Right lobe of liver (tissue), 6 donors: ENCODE measurements at regions not wholly inside any gene's neighbourhood (a gene's known extent, or its start where the extent isn't known, plus 50 kb on each side); places are given as distances from the start of the nearest gene placed in this dataset.

Experiments
- ATAC-seq, 4 donors: fragments of 200-7000 bp; cut with Tn5 transposase; one replicate each; pipeline ENCODE4 v1.9.1; 2020; ENCODE audit warnings: mild to moderate bottlenecking in 4 of 4, moderate library complexity in 4 of 4
- DNase-seq, 3 donors: peaks; one replicate each; pipeline ENCODE4 v3.0.0-alpha.2; 2020
- H3K27ac ChIP-seq, 3 donors: fragments of 200-600 bp; one replicate each; pipeline ENCODE4 v1.8.0; 2022
- H3K27me3 ChIP-seq, 2 donors: fragments of 200-600 bp; one replicate each; pipeline ENCODE4 v1.8.0; 2022
- H3K36me3 ChIP-seq, 4 donors: fragments of 200-600 bp; sonication (generic) in 1 of 4; one replicate each; pipeline versions ENCODE4 v1.5.1 to v1.8.0; 2017 to 2022; ENCODE audit warnings: control low read depth in 1 of 4
- H3K4me1 ChIP-seq, 4 donors: fragments of 200-600 bp; sonication (generic) in 1 of 4; one replicate each; pipeline versions ENCODE4 v1.5.1 to v1.8.0; 2017 to 2022; ENCODE audit warnings: control low read depth in 1 of 4
- H3K4me3 ChIP-seq, 3 donors: fragments of 200-600 bp; one replicate each; pipeline ENCODE4 v1.8.0; 2022
- H3K9me3 ChIP-seq, 4 donors: fragments of 200-600 bp; sonication (generic) in 1 of 4; one replicate each; pipeline versions ENCODE4 v1.5.1 to v1.8.0; 2017 to 2022; ENCODE audit warnings: control low read depth in 1 of 4
- POLR2A ChIP-seq: fragments of 450-650 bp; IDR thresholded peaks from one replicate; pipeline ENCODE4 v1.6.1; 2017; ENCODE audit warnings: antibody characterized with exemption, mild to moderate bottlenecking
- WGBS: methylation state at CpG from one replicate; pipeline ENCODE4 v1.1.6; 2018; ENCODE audit warnings: low coverage, low lambda C conversion rate; ENCODE audit not compliant: insufficient coverage; ENCODE audit errors: missing lambda C conversion rate; 5-methylcytosine and 5-hydroxymethylcytosine counted together
- intact Hi-C, 2 donors: fragments of 100-400 bp; cut with DNase I; formaldehyde crosslinking; loops; one replicate each; pipeline versions ENCODE4 v1.11.2 to v1.14.1; 2022
- TF ChIP-seq, protein P1 (sequence below), 4 donors: fragments of 200-600 bp in 3 of 4; fragments of 450-650 bp in 1 of 4; IDR thresholded peaks; one replicate each; pipeline versions ENCODE4 v1.5.1 to v1.8.0; 2016 to 2022; ENCODE audit warnings: antibody characterized with exemption in 4 of 4, mild to moderate bottlenecking in 2 of 4
- donor health status: DM: no; HTN: yes; CAD: no.
- donor health status: DM: no; HTN: no; CAD: no.
- donor health status: DM: no; HTN: no; CAD: no.
- donor health status: DM: no; HTN: yes; CAD: no.
- donor health status: DM: no; HTN: yes; CAD: no.

DNA sequence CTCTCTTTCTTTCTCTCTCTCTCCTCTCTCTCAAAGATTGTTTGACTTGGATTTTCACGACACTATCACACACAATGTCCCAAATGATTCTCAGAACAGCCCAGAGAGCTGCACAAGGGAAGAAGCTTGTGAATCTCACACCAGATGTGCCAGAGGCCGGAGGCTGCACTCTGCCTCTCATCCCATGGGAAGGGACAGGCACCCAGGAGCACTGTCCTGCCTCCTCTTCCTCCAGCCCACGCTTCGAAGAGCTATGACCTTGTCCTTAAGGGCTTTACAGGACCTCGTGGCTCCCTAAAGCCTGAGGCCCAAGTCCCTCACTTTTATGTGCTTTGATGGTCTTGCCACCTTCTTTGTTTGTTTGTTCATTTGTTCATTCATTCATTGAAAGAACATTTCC, 267.6 kb downstream of the FAM43A start:
- H3K27ac ChIP-seq = no peak overlapping the region
- no peaks in the 10 kb centered on the region for H3K36me3 ChIP-seq
- H3K9me3 ChIP-seq = no peaks in the 10 kb centered on the region
- TF ChIP-seq POLR2A = no peak
- TF ChIP-seq, protein P1, sequence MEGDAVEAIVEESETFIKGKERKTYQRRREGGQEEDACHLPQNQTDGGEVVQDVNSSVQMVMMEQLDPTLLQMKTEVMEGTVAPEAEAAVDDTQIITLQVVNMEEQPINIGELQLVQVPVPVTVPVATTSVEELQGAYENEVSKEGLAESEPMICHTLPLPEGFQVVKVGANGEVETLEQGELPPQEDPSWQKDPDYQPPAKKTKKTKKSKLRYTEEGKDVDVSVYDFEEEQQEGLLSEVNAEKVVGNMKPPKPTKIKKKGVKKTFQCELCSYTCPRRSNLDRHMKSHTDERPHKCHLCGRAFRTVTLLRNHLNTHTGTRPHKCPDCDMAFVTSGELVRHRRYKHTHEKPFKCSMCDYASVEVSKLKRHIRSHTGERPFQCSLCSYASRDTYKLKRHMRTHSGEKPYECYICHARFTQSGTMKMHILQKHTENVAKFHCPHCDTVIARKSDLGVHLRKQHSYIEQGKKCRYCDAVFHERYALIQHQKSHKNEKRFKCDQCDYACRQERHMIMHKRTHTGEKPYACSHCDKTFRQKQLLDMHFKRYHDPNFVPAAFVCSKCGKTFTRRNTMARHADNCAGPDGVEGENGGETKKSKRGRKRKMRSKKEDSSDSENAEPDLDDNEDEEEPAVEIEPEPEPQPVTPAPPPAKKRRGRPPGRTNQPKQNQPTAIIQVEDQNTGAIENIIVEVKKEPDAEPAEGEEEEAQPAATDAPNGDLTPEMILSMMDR (IDR thresholded peaks at IDR 0.05) = no peak
- no peak for DNase-seq
- H3K27me3 ChIP-seq = no peaks in the 10 kb centered on the region
- ATAC-seq = no peak
- no peaks in the 10 kb centered on the region for H3K4me1 ChIP-seq
- intact Hi-C loops = no loop called here
- no peak overlapping the region for H3K4me3 ChIP-seq
- 72% methylated on average over 3 of the region's 5 CpGs for WGBS

DNA sequence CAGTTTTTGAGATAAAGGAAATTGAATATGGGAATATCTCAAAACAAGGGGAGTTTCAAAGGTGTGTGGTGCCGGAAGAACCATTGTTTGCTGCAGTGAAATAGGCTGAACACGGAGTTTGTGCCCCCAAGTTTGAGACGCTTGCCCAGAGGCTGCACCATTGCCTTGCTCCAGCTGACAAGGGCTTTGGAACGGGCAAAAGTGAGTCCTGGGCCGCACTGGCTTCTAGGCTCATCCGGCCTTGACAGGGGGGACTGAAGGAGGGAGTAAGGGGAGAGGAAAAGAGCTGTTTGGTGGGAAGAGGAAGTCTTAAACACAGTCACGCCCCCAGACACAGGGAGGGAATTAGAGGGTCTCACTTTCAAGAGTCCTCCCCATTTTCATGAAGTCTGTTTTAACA, 269.9 kb downstream of the FAM43A start:
- no peak for TF ChIP-seq POLR2A
- TF ChIP-seq, protein P1 (IDR thresholded peaks at IDR 0.05) = no peak
- DNase-seq = no peak
- Histone ChIP-seq H3K4me3 (no peak overlapping the region), H3K27ac (no peak overlapping the region), H3K9me3 (no peaks in the 10 kb centered on the region), H3K4me1 (no peaks in the 10 kb centered on the region), H3K27me3 (no peaks in the 10 kb centered on the region), H3K36me3 (no peaks in the 10 kb centered on the region)
- intact Hi-C loops = no loop called here
- WGBS = 87% methylated on average over 7 of the region's 7 CpGs
- no peak for ATAC-seq

DNA sequence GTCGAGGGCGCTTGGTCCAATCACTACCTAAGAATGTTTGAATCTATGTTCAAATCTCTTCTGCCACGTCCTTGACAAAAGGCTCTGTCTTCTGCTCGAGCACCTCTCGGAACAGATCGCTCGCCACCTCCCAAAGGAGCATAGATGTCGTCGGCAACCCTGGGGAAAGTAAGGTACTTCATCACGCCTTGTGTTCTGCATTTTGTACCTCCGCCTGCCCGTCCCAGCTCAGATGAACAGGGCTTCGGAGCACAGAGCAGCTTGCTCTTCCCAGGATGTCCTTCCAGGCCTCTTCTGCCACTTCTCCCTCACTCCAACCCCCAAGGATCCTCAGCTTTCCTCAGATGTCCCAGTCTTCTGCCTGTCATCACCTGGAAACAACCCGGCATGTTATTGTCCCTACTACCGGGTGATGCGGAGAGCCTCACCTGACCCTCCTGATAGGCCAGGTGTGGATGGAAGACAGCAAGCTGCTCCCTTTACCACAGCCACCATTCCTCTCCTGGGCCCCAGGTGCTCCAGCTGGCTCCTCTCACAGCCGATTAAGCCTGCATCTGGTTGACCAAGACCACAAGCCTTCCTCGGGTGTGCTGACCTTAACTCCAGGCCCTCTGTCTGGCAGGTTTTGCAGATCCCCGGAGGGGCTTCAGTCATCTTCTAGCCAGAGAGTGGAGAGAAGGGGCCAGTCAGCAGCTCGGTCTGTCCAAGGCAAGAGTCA, 270.5 kb downstream of the FAM43A start:
- no peak for TF ChIP-seq POLR2A
- TF ChIP-seq, protein P1 (IDR thresholded peaks at IDR 0.05) = no peak
- no peaks in the 10 kb centered on the region for H3K9me3 ChIP-seq
- 87% methylated on average over 10 of the region's 20 CpGs for WGBS
- no peak overlapping the region for H3K4me3 ChIP-seq
- intact Hi-C loops = no loop called here
- DNase-seq (no peak), ATAC-seq (no peak)
- no peaks in the 10 kb centered on the region for H3K27me3 ChIP-seq
- H3K4me1 ChIP-seq = no peaks in the 10 kb centered on the region
- no peaks in the 10 kb centered on the region for H3K36me3 ChIP-seq
- H3K27ac ChIP-seq = no peak overlapping the region

DNA sequence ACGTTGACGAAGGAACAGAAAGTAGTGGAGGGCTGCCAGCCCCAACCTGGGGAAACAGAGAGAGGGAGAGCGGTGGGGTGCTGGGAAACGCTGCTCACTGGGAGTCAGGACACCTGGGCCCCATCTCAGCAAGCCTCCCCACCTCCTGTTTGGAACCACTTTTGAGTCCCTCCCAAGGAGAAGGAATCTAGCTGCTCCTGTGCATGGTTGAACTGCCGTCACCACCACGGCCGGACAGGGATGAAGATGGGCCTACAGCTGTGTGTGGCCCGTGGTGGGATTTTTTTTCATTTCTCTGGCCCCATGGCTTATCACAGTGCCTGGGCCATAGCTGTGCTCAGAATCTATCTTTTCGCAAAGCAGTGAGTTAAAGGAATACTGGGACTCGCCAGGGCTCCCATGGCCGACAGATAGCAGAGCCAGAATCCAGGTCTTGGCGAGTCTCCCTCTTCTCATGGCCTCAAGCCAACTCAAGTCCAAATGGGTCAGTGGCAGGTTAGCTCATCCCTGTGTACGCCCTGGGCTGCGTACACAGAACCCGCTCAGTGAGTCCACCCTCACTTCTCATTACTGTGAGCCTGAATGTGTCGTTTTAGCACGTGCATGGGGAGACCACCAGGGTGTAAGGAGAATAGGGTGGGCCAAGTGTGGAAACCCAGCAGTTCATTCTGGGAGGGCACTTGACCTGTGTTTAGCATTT, 271.2 kb downstream of the FAM43A start:
- WGBS = 30% methylated on average over 7 of the region's 17 CpGs
- ATAC-seq (peak; percentile 79 to 93 (median 82)), DNase-seq (peak in 1 of 3 donors; percentile 75)
- Histone ChIP-seq H3K4me3 (no peak overlapping the region), H3K27ac (no peak overlapping the region), H3K9me3 (no peaks in the 10 kb centered on the region), H3K27me3 (no peaks in the 10 kb centered on the region), H3K4me1 (no peaks in the 10 kb centered on the region), H3K36me3 (no peaks in the 10 kb centered on the region)
- no peak for TF ChIP-seq POLR2A
- TF ChIP-seq, protein P1 (IDR thresholded peaks at IDR 0.05) = no peak
- intact Hi-C loops = no loop called here
